KBM-7 (cell line): ENCODE measurements at regions not wholly inside any gene's neighbourhood (a gene's known extent, or its start where the extent isn't known, plus 50 kb on each side); places are given as distances from the start of the nearest gene placed in this dataset.

Experiments used
- DNase-seq: peaks from one replicate; pipeline ENCODE4 v3.0.0-alpha.2; 2015
- in situ Hi-C: fragments of 300-500 bp; cut with MboI; formaldehyde crosslinking; loops from 2 replicates; pipeline ENCODE4 v1.14.3; 2020; ENCODE audit warnings: low sequenced_read_pairs, low pct_unique_long_range_greater_than_20kb, mixed read lengths

DNA sequence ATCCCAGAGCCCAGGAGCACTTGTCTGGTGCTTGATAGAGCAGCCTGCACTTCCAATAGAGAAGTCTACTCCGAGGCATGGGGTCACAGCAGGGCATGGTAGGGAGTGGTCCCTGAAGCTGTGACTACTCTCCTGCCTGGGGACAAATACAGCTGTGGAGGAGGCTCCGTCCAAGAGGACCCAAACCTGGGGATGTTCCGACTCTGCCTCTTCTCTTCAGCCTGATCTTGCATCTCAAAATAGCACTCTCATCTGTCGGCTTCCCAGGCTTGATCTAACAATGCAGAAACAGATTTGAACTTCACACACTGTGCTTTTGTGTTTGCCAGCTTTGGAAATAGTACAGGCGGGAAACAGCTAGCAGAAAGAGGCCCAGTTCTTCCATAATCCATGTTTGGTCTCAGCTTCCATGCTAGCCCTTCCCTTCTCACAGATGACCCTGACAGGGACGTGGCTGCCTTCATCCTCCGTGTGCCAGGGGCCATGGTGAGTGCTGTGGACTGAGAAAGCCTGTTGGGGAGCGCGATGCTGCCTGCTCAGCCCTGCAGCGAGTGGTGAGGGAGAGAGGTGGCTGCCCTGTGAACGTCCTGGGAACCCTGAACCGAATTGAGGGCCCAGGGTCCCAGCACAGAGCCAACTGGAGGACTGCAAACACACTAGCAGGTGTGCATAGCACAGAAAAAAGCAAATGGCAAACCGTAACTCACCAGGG lies 150.3 kb upstream of the GPR12 start:
- DNase-seq = no peak
- in situ Hi-C loops = no loop called here

DNA sequence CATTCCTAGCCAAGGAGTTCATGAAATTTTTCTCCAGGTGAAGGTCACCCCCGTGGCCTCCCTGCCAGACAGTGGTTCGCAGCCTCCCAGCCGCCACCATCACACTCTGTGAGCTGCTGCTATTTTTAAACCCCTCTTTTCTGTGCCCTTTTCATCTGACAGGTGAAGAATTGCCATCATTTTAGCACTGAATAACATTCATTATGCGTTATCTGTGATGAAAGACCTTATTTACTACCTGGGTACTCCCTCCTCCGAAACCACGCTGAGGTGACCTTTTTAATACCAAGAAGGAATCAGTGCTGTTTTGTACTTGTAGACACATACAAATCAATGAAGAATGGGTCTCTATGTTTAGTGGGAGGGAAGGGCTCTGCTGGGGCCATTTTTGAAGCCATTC lies 148.9 kb upstream of the GPR12 start:
- no peak for DNase-seq
- in situ Hi-C loops = no loop called here

DNA sequence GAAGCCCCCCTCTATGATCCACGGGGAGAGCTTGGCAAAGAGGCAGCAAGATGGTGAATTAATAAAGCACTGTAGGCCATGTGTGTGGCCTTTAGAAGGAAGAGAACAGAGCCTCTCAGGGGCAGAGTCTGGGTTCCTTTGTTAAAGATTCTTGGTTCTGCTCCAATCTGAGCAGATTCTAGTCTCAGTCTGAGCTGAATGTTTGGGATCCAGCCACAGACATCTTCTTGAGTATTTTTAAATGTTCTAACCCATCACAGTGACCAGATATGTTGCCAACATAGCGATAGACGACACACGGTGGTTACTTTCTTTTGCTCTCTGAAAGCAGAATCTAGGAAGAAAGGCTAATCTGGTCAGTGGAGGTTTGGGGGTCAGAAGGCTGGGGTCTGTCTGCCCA lies 147.5 kb upstream of the GPR12 start:
- in situ Hi-C loops = no loop called here
- no peak for DNase-seq

DNA sequence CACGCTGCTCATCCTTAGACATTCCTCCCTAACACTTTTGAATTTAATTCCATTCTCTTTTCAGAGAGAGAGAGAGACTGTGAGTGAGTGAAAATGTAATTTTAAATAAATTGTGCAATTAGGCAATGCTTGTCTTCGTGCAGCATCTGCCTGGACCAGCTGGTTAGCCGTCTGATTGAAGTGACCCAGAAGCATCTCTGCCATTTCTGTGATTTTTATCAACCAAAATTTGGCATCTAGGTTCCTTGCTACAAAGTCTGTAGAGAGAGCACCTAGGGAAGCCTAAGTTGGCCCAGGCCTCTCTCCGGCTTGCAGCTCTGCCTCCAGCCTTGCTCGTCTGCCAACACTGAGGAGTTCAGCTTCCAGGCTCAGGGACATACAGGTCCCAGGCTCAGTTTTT lies 138.6 kb upstream of the GPR12 start:
- DNase-seq = no peak
- in situ Hi-C loops = no loop called here

DNA sequence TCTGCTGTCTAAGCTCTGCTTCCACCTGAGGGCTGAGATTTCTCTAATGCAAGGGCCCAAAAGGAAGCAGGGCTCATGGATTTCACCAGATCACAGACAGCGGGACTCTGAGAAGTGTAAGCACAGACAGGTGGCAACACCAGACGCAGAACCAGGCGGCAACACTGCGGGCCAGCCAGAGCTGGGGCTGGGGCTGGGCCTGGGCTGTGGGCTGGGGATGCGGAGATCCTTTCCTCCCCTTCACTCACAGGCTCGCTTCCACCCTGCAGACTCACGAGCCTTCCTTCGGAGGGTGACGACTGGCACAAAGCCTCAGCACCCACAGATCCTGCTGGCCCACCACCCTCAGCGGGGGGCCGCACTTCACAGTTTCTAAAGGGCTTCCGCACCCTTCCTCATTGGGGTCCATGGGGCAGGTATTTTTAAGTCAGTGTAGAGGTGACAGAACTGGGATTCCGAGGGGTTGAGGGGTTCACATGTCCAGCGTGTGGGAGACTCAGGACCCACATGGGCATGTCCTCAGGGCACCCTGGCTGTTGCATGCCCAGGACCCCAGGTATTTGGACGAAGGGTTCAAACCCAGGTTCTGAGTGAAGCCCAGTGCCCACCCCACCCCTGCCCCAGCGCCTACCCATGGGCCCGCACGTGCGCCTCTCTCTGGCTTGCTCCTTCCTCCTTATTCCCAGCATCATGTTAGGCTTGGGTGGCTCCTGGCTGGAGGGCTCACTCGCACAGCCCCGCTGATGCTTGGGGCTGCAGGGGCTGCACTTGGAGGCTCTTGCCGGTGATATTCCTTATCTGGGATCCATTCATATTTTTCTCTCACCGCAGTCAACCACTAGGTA lies 137.3 kb upstream of the GPR12 start:
- in situ Hi-C loops = no loop called here

DNA sequence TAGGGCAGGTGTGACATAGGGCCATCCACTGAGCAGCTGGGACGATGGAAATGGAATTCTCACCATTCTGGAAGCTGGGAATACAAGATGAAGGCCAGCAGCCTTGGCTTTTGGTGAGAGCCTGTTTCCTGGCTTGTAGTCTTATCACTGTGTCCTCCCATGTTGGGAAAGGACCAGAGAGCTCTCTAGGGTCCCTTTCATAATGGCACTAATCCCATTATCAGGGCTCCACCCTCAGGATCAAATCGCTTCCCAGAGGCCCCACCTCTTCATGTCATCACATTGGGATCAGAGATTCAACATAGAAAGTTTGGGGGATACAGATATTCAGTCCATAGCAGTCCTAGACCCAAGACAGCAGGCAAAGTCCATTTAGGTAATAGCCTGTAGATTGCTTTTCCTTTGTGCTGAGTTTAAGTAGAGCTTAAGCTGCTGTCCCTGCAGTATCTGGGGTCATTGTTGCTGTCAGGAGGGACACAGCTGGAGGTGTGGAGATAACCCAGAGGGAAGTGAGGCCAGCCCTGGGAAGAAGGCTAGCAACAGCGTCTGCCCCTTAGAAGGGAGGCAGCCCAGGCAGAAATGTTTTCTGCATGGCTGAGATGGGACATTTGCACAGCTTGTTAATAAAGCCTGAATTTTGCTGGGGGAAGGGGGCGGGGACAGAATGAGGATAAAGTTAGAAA lies 136.5 kb upstream of the GPR12 start:
- in situ Hi-C loops = no loop called here
- no peak for DNase-seq

More for the DNA sequence above, 137.3 kb upstream of the GPR12 start:
- DNase-seq = no peak

DNA sequence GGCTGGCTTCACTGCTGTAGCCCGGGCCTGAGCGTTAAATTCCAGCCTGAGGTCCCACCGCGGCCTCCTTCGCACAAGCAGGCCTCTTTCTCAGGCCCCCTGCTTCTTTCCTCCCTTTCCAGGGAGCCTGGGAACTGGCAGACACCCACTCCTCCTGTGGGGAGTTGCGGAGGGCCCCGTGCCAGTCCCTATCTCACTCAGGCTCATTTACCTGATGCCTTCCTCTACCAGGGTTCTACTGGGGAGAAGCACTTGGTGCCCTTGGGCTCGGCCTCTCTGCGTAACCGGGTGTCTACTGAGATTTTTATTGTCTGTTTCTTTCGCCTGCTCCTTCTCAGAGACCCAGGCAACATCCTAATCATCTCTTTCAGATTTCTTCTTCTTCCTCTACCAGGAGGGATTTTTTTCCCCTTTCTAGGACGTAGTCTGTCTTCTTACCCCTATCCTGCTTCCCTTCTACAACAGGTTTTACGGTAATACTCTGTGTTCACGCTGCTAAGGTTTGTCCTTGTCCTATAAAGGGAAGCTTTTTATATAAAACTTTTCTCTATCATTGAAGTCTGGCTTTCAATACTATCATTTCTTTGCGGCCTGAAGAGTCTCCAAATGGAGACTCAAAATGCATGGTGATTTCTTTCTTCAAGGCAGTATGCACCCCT lies 135.4 kb upstream of the GPR12 start:
- no peak for DNase-seq
- in situ Hi-C loops = no loop called here

DNA sequence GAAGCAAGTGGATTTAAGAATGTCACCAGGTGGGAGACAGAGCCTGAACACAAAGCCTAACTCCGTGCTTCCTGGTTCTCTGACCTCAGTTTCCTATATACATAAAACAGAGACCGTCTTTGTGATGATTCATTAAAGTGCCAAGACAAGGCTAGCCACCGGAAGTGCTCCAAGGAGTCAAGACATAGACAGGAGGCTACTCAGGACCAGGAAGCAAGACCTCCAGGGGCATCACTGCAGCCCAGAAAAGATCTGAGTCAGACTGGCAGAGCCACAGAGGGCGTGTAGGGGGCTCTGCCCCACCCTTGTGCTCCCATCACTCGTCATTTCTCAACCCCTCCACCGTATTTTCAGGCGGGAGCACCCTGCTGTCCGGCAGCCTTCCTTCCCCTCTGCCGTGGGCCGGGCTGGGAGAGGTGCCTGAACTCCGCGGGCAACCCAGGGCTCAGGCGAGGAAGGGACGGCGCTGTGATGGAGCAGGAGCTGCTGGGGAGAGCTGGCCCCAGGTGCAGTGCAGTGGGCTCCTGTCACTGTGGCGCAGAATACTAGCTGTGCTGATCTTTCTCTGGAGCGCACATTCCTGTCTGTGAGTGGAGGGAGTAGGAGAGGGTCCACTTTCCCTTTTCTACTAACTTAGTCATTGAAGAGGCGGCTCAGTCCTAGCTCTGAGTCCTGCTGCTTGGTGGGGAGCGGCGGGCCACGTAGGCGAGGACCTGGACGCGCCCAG lies 134.7 kb upstream of the GPR12 start:
- no peak for DNase-seq
- in situ Hi-C loops = no loop called here

DNA sequence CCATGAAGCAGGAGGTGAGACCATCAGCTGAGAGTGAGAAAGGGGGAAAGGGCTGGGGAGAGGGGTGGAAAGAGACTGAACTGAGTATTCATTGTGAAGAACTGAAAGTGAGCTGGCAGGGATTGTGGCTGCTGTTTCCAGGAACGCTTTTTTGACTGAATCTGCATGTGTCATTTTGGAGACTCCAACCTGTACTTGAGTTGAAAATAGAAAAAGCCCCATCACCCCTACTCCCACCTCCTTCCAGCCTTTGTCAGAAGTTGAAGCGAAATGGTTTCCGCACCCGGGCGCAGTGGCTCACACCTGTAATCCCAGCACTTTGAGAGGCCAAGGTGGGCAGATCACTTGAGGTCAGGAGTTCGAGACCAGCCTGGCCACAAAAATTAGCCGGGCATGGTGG lies 128.0 kb upstream of the GPR12 start:
- no peak for DNase-seq
- in situ Hi-C loops = no loop called here

DNA sequence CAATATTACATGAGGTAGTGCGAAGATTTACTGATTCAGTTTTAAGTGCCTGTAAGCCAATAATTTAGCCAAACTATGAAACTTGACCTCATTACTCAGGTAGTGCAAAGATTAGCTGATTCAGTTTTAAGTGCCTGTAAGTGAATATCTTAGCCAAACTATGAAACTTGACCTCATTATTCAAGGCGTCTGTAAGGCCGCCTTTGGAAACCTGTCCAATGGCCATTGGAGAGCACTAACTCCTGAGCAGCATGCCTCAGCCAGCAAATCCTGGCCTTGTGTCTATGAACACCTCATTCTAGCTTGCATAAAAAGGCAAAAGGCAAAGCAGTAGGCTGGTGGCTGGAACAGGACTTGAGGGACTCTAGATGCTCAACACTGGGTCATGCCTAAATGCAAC lies 127.0 kb upstream of the GPR12 start:
- no peak for DNase-seq
- in situ Hi-C loops = no loop called here

DNA sequence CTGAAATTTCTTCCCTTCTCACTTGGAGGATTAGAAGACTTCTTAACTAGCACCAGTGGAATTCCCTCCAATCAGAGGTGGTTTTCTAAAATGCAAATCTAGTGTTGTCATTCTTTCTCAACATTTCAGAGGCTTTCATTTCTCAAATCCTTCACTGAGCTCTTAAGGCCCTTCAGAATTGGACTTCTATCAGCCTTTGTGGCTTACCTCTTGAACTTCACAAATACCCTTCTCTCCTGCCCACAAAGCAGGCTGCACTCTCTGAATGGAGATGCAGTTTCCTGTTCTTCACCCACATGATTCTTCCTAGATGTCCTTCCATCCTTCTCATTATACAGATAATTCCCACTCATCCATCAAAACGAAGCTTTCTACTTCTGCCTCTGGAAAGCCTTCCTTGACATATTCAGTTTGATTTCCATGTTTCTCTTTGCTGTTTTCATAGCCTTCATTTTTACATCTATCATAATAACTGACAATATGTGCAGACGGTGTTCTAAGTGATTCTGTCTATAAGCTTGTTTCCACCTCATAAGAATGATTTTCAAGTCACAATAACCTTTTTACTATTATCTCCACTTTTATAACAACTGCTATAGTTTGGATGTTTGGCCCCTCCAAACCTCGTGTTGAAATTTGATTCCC lies 123.1 kb upstream of the GPR12 start:
- in situ Hi-C loops = no loop called here

DNA sequence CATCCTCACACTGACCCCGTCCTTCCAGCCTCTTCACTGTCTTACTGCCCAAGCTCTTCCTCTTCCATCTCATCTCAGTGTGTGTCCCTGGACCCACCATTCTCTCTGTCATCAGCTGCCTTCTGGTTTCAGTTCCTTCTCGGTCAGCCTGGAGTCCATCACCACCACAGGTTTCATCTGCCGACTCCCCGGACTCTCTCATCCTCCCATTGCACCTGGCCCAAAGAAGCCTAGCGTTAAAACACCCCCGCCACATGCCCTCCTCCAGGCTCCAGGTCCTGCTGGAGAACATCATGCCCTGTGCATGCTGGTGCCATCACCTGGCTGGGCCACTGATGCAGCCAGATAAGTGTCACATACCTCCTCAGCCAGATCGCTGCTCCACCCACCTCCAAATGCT lies 122.1 kb upstream of the GPR12 start:
- DNase-seq = no peak
- in situ Hi-C loops = no loop called here

More for the DNA sequence above, 123.1 kb upstream of the GPR12 start:
- no peak for DNase-seq

DNA sequence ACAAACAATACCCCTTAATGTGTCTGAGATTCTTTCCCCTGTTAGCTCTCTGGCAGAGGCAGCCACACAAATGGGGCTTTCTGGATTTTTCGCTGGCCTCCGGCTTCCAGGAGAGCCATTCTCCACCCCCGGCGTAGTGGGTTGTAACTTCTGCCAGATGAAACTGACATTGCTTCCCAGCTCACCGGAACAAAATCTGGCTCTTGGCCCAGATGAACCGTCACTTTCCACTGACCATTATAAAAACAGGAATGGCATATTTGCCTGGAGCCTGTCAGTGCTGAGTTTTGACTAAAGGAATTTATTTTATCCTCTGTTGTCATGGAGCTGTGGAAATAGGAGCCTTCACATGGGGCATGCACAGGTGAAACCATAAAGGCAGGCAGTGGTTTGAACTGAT lies 120.6 kb upstream of the GPR12 start:
- in situ Hi-C loops = no loop called here
- no peak for DNase-seq

DNA sequence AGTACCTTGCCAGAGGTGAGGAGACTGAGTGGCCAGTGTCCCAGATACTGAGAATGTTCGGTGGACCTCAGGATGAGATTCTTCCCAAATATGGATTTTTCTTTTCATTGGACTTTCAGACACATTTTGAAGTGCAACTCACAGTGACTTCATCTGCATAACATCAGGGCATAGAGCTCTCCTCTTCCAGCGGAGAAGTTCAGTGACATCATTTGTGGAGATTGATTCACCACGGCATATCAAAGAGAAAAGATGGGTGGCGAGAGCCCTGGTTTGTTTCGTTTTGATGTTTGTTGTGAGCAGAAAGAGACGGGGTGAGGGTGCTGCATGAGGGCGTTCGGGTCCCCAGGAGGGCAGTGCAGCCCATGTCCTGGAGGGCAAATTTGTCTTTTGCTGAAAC lies 120.1 kb upstream of the GPR12 start:
- DNase-seq = no peak
- in situ Hi-C loops = no loop called here

DNA sequence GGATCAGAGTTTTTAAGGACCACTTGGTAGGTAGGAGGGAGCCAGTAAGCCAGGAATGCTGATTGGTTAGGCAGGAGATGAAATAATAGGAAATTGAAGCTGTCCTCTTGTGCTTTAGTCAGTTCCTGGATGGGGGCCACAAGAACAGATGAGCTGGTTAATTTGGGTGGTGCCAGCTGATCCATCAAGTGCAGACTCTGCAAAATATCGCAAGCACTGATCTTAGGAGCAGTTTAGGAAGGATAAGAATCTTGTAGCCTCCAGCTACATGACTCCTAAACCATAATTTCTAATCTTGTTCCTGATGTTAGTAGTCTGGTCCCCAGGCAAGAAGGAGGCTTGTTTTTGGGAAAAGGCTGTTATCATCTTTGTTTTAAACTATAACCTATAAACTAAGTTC lies 117.9 kb upstream of the GPR12 start:
- in situ Hi-C loops = no loop called here
- no peak for DNase-seq

DNA sequence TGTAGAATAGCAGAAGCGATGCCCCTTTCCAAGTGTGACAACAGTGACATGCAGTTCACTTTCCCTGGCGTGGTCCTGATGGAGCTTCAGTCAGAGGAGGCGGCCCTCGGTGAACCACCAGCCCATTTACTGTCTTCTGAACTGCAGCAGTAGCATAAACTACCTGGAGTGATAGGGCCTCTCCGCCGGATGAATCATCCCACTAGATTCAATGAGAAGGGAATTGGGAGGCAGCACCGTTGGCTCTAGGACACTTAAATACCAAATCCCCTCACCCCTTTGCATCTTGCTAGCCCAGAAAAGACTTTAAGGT lies 112.8 kb upstream of the GPR12 start:
- no peak for DNase-seq
- in situ Hi-C loops = loop anchor here (25.0 kb wide), 1 partner anchor 161 kb away; no protein-coding TSS in a partner anchor

DNA sequence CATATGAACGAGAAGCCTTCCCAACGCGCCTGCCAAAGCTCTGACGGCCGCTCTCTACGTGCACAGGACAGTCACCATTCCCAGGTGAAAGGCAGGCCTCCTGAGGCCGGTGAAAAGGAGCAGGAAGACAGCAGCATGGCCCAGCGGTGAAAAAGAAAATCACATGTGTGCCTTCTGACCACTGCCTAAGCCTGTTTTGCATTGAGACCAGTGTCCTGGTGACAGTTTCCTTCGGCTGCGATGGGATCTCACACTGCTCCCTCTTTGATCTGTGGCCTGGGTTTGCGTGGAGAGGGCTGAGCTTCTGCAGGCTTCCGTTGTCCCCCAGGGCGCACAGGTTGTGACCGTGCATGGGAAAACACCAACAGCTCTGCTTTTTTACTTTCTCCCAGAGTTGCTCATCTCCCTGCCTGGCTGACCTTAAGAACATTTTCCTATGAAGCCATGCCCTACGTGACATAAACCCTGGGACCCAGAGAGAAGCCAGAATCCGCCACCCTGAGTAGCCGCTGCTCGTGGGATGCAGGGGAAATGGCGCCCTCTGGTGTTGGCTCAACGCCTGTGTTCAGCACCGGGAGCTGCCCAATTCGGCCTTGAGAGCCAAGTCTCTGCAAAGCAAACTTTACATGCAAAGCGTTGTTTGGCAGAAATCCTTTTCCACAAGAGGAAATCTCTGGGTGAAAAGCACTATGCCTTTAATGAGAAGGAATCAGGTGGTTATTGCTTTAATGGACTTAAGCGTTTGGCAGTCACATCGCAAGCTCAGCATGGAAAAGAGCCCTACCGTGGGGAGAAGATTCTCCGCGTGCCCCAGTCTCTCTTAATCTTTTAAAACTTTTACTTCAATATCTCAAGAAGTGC lies 112.2 kb upstream of the GPR12 start:
- in situ Hi-C loops = loop anchor here (25.0 kb wide), 1 partner anchor 160 kb away; no protein-coding TSS in a partner anchor
- peak; percentile 70 for DNase-seq
